Stimulated activated CD4-positive, alpha-beta T cell treated with anti-CD3 and anti-CD28 coated beads, Interleukin-15, amount 100 ng/mL, for 24 hours (primary cell): ENCODE measurements at regions not wholly inside any gene's neighbourhood (a gene's known extent, or its start where the extent isn't known, plus 50 kb on each side); places are given as distances from the start of the nearest gene placed in this dataset.

Experiments used
- DNase-seq: peaks from one replicate; pipeline ENCODE4 v3.0.0-alpha.2; 2020

- DNase-seq = no peak
Observed at GRCh38 chr5:164746723-164747122, 1241.3 kb downstream of the MAT2B start.

GRCh38 chr5:164747371-164747770 is 1242.0 kb downstream of the MAT2B start:
- DNase-seq = no peak

- no peak for DNase-seq
Observed at GRCh38 chr5:164748861-164749260, 1243.4 kb downstream of the MAT2B start.

- no peak for DNase-seq
Observed at GRCh38 chr5:164753434-164753833, 1248.0 kb downstream of the MAT2B start.

- DNase-seq = no peak
Observed at GRCh38 chr5:164763206-164763605, 1257.8 kb downstream of the MAT2B start.

GRCh38 chr5:164772122-164772521 is 1266.7 kb downstream of the MAT2B start:
- DNase-seq = no peak

GRCh38 chr5:164784230-164784629 is 1278.8 kb downstream of the MAT2B start:
- DNase-seq = no peak

GRCh38 chr5:164798110-164798509 is 1292.7 kb downstream of the MAT2B start:
- DNase-seq = no peak

GRCh38 chr5:164799391-164799790 is 1294.0 kb downstream of the MAT2B start:
- no peak for DNase-seq

- no peak for DNase-seq
Observed at GRCh38 chr5:164801910-164802309, 1296.5 kb downstream of the MAT2B start.

- no peak for DNase-seq
Observed at GRCh38 chr5:164809821-164810220, 1304.4 kb downstream of the MAT2B start.

GRCh38 chr5:164818445-164818844 is 1313.0 kb downstream of the MAT2B start:
- no peak for DNase-seq

- no peak for DNase-seq
Observed at GRCh38 chr5:164824671-164825070, 1319.3 kb downstream of the MAT2B start.

- DNase-seq = no peak
Observed at GRCh38 chr5:164832516-164832915, 1327.1 kb downstream of the MAT2B start.

GRCh38 chr5:164844348-164844747 is 1338.9 kb downstream of the MAT2B start:
- no peak for DNase-seq

GRCh38 chr5:164860896-164861295 is 1355.5 kb downstream of the MAT2B start:
- no peak for DNase-seq

GRCh38 chr5:164861610-164862009 is 1356.2 kb downstream of the MAT2B start:
- no peak for DNase-seq

- no peak for DNase-seq
Observed at GRCh38 chr5:164868761-164869160, 1363.3 kb downstream of the MAT2B start.

GRCh38 chr5:164869325-164869724 is 1363.9 kb downstream of the MAT2B start:
- no peak for DNase-seq

GRCh38 chr5:164876793-164877192 is 1371.4 kb downstream of the MAT2B start:
- no peak for DNase-seq

GRCh38 chr5:164881442-164881841 is 1376.0 kb downstream of the MAT2B start:
- DNase-seq = no peak

GRCh38 chr5:164885179-164885578 is 1379.8 kb downstream of the MAT2B start:
- no peak for DNase-seq

- no peak for DNase-seq
Observed at GRCh38 chr5:164893071-164893470, 1387.7 kb downstream of the MAT2B start.

GRCh38 chr5:164898705-164899104 is 1393.3 kb downstream of the MAT2B start:
- DNase-seq = no peak

GRCh38 chr5:164909673-164910072 is 1404.3 kb downstream of the MAT2B start:
- DNase-seq = no peak

- DNase-seq = no peak
Observed at GRCh38 chr5:164921722-164922121, 1416.3 kb downstream of the MAT2B start.
